Peyer's patch (tissue), 4 donors: ENCODE measurements at regions not wholly inside any gene's neighbourhood (a gene's known extent, or its start where the extent isn't known, plus 50 kb on each side); places are given as distances from the start of the nearest gene placed in this dataset.

ENCODE experiments used
- DNase-seq, 3 donors: peaks; one replicate each; pipeline ENCODE4 v3.0.0-alpha.2; 2017 to 2019
- H3K27ac ChIP-seq, 4 donors: fragments of 200-600 bp; sonication (generic); one replicate each; pipeline ENCODE4 v1.5.1; 2016 to 2019
- H3K27me3 ChIP-seq, 2 donors: fragments of 200-600 bp; sonication (generic); one replicate each; pipeline ENCODE4 v1.5.1; 2019
- H3K36me3 ChIP-seq, 3 donors: fragments of 200-600 bp; sonication (generic); one replicate each; pipeline ENCODE4 v1.5.1; 2016 to 2019
- H3K4me1 ChIP-seq, 4 donors: fragments of 200-600 bp; sonication (generic); one replicate each; pipeline ENCODE4 v1.5.1; 2016 to 2019
- H3K4me3 ChIP-seq, 4 donors: fragments of 200-600 bp; sonication (generic); 1 replicate in 3 of 4; 2 replicates in 1 of 4; pipeline ENCODE4 v1.5.1; 2016 to 2019; ENCODE audit warnings: mild to moderate bottlenecking in 1 of 4
- H3K9me3 ChIP-seq, 4 donors: fragments of 200-600 bp; sonication (generic); one replicate each; pipeline ENCODE4 v1.5.1; 2016 to 2019; ENCODE audit warnings: mild to moderate bottlenecking in 1 of 4
- POLR2A ChIP-seq, 2 donors: fragments of 450-650 bp; IDR thresholded peaks; one replicate each; pipeline ENCODE4 v1.5.1; 2017; ENCODE audit warnings: antibody characterized with exemption in 2 of 2, mild to moderate bottlenecking in 2 of 2, moderate library complexity in 2 of 2
- TF ChIP-seq, protein P1 (sequence below), 6 experiments: fragments of 450-650 bp in 4 of 6; fragments of 200-600 bp in 2 of 6; sonication (generic) in 1 of 6; IDR thresholded peaks; one replicate each; pipeline ENCODE4 v1.5.1; 2017 to 2019; ENCODE audit warnings: antibody characterized with exemption in 6 of 6, mild to moderate bottlenecking in 3 of 6, moderate library complexity in 1 of 6

DNA sequence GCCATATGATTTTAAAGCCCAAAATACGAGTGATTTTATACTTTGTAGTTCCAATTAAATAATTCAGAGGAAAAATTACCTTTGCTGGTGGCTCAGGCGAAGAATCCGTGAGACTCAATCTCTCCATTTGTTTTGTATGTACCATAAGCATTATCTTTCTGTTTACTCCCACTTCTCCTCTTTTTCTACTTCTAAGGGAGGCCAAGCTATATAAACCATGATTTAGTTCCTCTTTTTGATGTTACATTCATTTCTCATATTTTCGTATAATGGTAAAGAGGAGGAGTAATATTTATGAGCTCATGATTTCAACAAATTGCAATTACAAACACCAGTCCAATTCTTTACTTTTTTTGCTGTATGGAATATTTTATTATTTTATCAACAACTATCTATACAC, 50.6 kb upstream of the TES start:
- H3K36me3 ChIP-seq = no peaks in the 10 kb centered on the region
- DNase-seq = no peak
- no peaks in the 10 kb centered on the region for H3K4me1 ChIP-seq
- H3K4me3 ChIP-seq = peak overlapping the region in 2 of 4 donors; percentile 6 to 13
- no peak for TF ChIP-seq POLR2A (IDR thresholded peaks at IDR 0.05)
- TF ChIP-seq, protein P1, sequence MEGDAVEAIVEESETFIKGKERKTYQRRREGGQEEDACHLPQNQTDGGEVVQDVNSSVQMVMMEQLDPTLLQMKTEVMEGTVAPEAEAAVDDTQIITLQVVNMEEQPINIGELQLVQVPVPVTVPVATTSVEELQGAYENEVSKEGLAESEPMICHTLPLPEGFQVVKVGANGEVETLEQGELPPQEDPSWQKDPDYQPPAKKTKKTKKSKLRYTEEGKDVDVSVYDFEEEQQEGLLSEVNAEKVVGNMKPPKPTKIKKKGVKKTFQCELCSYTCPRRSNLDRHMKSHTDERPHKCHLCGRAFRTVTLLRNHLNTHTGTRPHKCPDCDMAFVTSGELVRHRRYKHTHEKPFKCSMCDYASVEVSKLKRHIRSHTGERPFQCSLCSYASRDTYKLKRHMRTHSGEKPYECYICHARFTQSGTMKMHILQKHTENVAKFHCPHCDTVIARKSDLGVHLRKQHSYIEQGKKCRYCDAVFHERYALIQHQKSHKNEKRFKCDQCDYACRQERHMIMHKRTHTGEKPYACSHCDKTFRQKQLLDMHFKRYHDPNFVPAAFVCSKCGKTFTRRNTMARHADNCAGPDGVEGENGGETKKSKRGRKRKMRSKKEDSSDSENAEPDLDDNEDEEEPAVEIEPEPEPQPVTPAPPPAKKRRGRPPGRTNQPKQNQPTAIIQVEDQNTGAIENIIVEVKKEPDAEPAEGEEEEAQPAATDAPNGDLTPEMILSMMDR (IDR thresholded peaks at IDR 0.05) = no peak
- H3K9me3 ChIP-seq = no peaks in the 10 kb centered on the region
- no peaks in the 10 kb centered on the region for H3K27me3 ChIP-seq
- peak overlapping the region in 2 of 4 donors; percentile 15 to 50 for H3K27ac ChIP-seq
